Left lung (tissue), 4 donors: ENCODE measurements at regions not wholly inside any gene's neighbourhood (a gene's known extent, or its start where the extent isn't known, plus 50 kb on each side); places are given as distances from the start of the nearest gene placed in this dataset.

Source experiments
- ATAC-seq: fragments of 200-7000 bp; cut with Tn5 transposase; one replicate; pipeline ENCODE4 v1.9.1; 2020; ENCODE audit warnings: moderate library complexity
- DNase-seq, 4 donors: peaks; one replicate each; pipeline ENCODE4 v3.0.0-alpha.2; 2013 to 2020
- H3K27ac ChIP-seq, 2 donors: fragments of 200-600 bp; sonication (generic) in 1 of 2; one replicate each; pipeline versions ENCODE4 v1.5.0 to v1.8.0; 2020 to 2021
- H3K27me3 ChIP-seq, 2 donors: fragments of 200-600 bp; sonication (generic) in 1 of 2; one replicate each; pipeline versions ENCODE4 v1.5.0 to v1.8.0; 2020 to 2021
- H3K36me3 ChIP-seq, 2 donors: fragments of 200-600 bp; sonication (generic) in 1 of 2; one replicate each; pipeline versions ENCODE4 v1.5.0 to v1.8.0; 2020 to 2021
- H3K4me1 ChIP-seq, 2 donors: fragments of 200-600 bp; one replicate each; pipeline ENCODE4 v1.8.0; 2021
- H3K4me3 ChIP-seq, 2 donors: fragments of 200-600 bp; sonication (generic) in 1 of 2; one replicate each; pipeline versions ENCODE4 v1.5.0 to v1.8.0; 2020 to 2021; ENCODE audit warnings: mild to moderate bottlenecking in 1 of 2
- H3K9me3 ChIP-seq, 2 donors: fragments of 200-600 bp; sonication (generic) in 1 of 2; one replicate each; pipeline versions ENCODE4 v1.5.0 to v1.8.0; 2020 to 2021
- intact Hi-C, 2 donors: fragments of 100-400 bp; cut with DNase I; formaldehyde crosslinking; loops; one replicate each; pipeline versions ENCODE4 v1.11.2 to v1.14.2; 2022
- TF ChIP-seq, protein P1 (sequence below), 2 donors: fragments of 200-600 bp; sonication (generic) in 1 of 2; IDR thresholded peaks; one replicate each; pipeline versions ENCODE4 v1.5.0 to v1.8.0; 2021; ENCODE audit warnings: antibody characterized with exemption in 2 of 2
- donor health status: DM: no; HTN: yes; CAD: no.
- donor health status: DM: no; HTN: no; CAD: no.

DNA sequence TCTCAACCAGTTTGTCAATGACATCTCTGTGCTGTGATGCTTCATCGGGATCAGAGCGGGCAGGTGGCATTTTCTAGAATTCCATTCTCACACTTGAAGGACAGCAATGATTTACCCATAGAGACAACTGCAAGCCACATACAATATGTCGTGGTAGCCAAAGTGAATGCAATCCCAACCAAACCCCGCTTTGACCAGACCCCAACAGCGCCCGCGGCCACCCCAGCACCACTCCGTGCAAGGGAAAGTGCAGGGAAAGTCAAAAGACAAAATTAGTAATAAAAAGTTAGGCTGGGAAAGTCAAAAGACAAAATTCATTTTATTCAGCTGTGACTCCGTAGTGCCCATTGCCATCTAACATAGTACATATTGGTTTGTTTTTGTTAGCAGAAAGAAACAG, 88.8 kb upstream of the EYA2 start:
- DNase-seq (no peak), ATAC-seq (no peak)
- Histone ChIP-seq H3K27me3 (peaks cover 0 to 44% of the 10 kb centered on the region in 2 donors), H3K27ac (no peak overlapping the region), H3K4me3 (no peak overlapping the region), H3K9me3 (no peaks in the 10 kb centered on the region), H3K36me3 (no peaks in the 10 kb centered on the region), H3K4me1 (no peaks in the 10 kb centered on the region)
- intact Hi-C loops, result no loop called here
- TF ChIP-seq, protein P1, sequence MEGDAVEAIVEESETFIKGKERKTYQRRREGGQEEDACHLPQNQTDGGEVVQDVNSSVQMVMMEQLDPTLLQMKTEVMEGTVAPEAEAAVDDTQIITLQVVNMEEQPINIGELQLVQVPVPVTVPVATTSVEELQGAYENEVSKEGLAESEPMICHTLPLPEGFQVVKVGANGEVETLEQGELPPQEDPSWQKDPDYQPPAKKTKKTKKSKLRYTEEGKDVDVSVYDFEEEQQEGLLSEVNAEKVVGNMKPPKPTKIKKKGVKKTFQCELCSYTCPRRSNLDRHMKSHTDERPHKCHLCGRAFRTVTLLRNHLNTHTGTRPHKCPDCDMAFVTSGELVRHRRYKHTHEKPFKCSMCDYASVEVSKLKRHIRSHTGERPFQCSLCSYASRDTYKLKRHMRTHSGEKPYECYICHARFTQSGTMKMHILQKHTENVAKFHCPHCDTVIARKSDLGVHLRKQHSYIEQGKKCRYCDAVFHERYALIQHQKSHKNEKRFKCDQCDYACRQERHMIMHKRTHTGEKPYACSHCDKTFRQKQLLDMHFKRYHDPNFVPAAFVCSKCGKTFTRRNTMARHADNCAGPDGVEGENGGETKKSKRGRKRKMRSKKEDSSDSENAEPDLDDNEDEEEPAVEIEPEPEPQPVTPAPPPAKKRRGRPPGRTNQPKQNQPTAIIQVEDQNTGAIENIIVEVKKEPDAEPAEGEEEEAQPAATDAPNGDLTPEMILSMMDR (IDR thresholded peaks at IDR 0.05), result no peak

DNA sequence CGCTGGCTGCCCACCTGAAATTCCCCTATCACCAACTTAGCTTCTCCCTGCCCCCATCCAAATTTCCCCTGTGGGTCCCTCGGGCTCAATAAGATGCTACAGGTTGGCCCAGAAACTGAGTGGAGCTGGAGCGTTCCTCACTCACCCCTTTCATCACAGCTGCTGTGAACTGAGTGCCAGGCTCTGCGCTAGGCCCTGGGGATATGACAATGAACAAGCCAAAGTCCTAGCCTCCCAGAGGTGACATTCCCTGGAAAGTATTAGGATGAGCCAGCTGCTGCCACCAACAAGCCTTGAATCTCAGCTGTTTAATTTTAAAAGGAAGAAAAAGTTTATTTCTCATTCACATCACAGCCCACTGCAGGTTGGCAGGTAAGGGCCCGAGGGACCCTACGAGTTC, 86.6 kb upstream of the EYA2 start:
- Histone ChIP-seq H3K36me3 (no peaks in the 10 kb centered on the region), H3K27me3 (peaks cover 16 to 52% of the 10 kb centered on the region in 2 donors), H3K27ac (no peak overlapping the region), H3K9me3 (no peaks in the 10 kb centered on the region), H3K4me1 (no peaks in the 10 kb centered on the region), H3K4me3 (no peak overlapping the region)
- DNase-seq, result no peak
- intact Hi-C loops, result no loop called here
- ATAC-seq, result no peak
- TF ChIP-seq, protein P1 (IDR thresholded peaks at IDR 0.05), result no peak

DNA sequence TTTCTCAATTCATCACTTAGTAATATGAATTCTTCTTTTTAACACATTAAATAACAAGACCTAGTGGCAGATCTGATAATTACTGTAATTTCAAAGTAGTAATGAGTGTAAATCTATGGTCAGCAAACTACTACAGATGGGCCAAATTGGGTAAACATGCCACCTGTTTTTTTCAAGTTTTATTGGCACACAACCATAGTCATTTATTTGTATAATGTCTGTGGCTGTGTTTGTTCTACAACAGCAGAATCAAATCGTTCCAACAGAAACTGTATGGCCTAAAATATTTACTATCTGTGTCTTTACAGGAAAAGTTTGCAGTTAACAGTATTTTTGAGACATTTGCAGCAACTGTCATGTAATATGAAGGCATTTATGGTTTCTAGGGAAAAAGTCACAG, 86.1 kb upstream of the EYA2 start:
- peaks cover 17 to 54% of the 10 kb centered on the region in 2 donors for H3K27me3 ChIP-seq
- TF ChIP-seq, protein P1 (IDR thresholded peaks at IDR 0.05), result no peak
- H3K4me3 ChIP-seq, result no peak overlapping the region
- H3K4me1 ChIP-seq, result no peaks in the 10 kb centered on the region
- no peaks in the 10 kb centered on the region for H3K36me3 ChIP-seq
- DNase-seq (no peak), ATAC-seq (no peak)
- no peak overlapping the region for H3K27ac ChIP-seq
- H3K9me3 ChIP-seq, result no peaks in the 10 kb centered on the region
- intact Hi-C loops, result no loop called here

DNA sequence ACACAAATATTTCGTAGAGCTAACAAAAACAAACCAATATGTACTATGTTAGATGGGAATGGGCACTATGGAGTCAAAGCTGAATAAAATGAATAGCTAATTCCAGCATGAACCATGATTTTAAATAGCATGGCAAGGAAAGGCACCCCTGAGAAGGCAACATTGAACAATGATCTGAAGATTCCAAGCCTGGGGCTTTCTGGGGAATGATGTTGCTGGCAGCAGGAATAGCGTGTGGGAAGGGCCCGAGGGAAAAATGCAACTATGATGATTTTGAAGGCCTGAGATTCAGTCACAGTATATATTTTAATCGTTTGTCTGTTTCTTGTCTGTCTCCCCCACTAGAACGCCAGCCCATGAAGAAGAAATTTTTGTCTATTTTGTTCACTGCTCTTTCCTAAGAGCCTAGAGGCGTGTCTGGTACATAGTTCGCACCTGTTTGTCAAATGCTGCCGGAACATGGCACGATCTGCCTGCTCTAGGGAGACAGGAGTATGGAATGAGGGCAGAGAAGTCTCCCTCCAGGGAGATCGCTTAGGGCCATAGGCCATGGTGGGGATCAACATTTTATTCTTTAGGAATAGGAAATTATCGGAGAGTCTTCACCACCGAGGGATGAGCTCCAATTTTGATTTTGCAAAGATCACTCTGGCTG, 84.8 kb upstream of the EYA2 start:
- no peak overlapping the region for H3K4me3 ChIP-seq
- H3K27ac ChIP-seq, result no peak overlapping the region
- H3K36me3 ChIP-seq, result no peaks in the 10 kb centered on the region
- no peaks in the 10 kb centered on the region for H3K4me1 ChIP-seq
- H3K9me3 ChIP-seq, result no peaks in the 10 kb centered on the region
- H3K27me3 ChIP-seq, result peaks cover 17 to 55% of the 10 kb centered on the region in 2 donors
- intact Hi-C loops, result no loop called here
- DNase-seq (no peak), ATAC-seq (no peak)
- TF ChIP-seq, protein P1 (IDR thresholded peaks at IDR 0.05), result no peak

DNA sequence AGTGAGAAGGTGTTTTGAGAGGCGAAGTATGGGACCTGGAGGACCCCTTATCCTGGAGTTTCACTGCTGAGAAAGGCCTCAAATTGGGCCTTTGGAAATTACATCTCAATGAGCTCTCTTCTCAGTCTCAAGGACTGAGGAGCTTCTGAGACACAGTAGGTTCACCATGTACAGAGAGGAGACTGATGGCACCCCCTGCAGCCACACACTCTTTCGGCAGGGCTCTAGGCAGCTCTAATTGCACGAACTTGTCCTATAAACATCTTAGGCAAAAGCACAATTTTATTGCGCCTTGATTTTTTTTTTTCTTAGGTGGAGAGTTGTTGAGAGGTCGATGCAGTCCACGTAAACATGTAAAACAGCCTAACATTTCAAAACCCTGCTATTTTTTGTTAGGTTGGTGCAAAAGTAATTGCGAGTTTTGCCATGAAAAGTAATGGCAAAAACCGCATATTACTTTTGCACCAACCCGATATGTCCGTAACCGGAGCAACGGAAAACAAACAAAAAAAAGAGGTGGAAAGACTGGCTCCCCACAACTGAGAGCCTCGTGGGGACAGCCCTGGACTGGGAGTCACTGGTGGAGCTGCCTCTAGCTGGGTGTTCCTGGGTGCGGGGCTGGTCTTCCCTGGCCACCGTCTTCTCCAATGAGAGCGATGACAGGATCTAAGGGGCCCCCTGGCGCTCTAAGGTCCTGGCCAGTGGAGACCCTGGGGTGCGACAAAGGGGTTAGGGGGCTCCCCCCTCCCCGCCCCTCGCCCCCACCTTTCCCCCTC, 84.0 kb upstream of the EYA2 start:
- DNase-seq (no peak), ATAC-seq (no peak)
- no peak overlapping the region for H3K27ac ChIP-seq
- no peak overlapping the region for H3K4me3 ChIP-seq
- intact Hi-C loops, result no loop called here
- H3K27me3 ChIP-seq, result peaks cover 17 to 62% of the 10 kb centered on the region in 2 donors
- TF ChIP-seq, protein P1 (IDR thresholded peaks at IDR 0.05), result no peak
- H3K9me3 ChIP-seq, result no peaks in the 10 kb centered on the region
- no peaks in the 10 kb centered on the region for H3K4me1 ChIP-seq
- no peaks in the 10 kb centered on the region for H3K36me3 ChIP-seq
